Astrocyte of the spinal cord (primary cell): ENCODE measurements at regions not wholly inside any gene's neighbourhood (a gene's known extent, or its start where the extent isn't known, plus 50 kb on each side); places are given as distances from the start of the nearest gene placed in this dataset.

ENCODE experiments used
- DNase-seq: peaks from one replicate; pipeline ENCODE4 v3.0.0; 2011; ENCODE audit warnings: low read depth, low spot score
- H3K4me3 ChIP-seq: 2 replicates; pipeline ENCODE4 v1.5.1; 2011; ENCODE audit warnings: low read depth, mild to moderate bottlenecking, low read length, moderate library complexity
- in situ Hi-C: cut with HindIII; loops from 2 replicates; pipeline ENCODE4 v1.10.0; 2017; ENCODE audit warnings: low sequenced_read_pairs
- TF ChIP-seq, protein P1 (sequence below): IDR thresholded peaks from 2 replicates; pipeline ENCODE4 v1.5.1; 2012; ENCODE audit warnings: low read depth, mild to moderate bottlenecking, low read length, inconsistent platforms

DNA sequence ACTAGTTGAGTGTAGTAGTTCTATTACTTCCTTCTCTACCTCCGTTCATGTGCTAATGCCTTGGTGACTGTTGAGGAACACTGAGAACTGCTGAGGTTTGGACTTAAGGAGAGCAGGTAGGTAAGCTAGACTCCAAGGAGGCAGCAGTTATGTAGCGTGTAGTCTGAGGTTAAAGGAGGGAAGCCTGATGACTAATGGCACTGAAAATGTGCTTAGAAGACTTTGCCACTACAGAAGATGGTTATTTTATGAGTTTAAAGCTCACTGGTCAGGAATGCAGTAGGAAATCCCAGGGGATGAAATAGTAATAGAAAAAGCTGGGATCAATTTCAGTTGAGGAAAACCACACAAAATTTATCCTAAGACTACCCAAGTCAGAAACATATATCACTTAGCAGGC lies 1077.3 kb downstream of the RAPGEF2 start:
- peak; percentile 84 for DNase-seq
- TF ChIP-seq, protein P1, sequence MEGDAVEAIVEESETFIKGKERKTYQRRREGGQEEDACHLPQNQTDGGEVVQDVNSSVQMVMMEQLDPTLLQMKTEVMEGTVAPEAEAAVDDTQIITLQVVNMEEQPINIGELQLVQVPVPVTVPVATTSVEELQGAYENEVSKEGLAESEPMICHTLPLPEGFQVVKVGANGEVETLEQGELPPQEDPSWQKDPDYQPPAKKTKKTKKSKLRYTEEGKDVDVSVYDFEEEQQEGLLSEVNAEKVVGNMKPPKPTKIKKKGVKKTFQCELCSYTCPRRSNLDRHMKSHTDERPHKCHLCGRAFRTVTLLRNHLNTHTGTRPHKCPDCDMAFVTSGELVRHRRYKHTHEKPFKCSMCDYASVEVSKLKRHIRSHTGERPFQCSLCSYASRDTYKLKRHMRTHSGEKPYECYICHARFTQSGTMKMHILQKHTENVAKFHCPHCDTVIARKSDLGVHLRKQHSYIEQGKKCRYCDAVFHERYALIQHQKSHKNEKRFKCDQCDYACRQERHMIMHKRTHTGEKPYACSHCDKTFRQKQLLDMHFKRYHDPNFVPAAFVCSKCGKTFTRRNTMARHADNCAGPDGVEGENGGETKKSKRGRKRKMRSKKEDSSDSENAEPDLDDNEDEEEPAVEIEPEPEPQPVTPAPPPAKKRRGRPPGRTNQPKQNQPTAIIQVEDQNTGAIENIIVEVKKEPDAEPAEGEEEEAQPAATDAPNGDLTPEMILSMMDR, result no peak
- no peak overlapping the region for H3K4me3 ChIP-seq
- in situ Hi-C loops, result no loop called here

DNA sequence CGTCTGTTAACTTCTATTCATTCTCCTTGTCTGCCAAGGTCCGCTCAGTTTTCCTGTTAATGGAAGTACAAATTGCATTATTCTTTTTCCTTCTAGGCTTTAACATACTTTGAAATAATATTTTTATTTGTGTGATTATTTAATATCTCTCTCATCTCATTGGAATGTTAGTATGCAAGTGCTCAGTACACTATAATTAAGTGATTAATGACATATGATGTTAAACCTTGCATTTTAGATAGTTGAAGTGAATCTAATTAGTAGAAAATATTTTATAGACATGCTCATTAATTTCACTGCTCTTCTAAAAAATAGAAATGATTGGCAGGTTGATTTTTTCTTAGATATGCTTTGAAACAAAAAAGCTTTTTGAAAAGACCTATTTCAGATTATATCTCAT lies 1079.8 kb downstream of the RAPGEF2 start:
- H3K4me3 ChIP-seq, result no peak overlapping the region
- TF ChIP-seq, protein P1, result no peak
- DNase-seq, result no peak
- in situ Hi-C loops, result no loop called here

DNA sequence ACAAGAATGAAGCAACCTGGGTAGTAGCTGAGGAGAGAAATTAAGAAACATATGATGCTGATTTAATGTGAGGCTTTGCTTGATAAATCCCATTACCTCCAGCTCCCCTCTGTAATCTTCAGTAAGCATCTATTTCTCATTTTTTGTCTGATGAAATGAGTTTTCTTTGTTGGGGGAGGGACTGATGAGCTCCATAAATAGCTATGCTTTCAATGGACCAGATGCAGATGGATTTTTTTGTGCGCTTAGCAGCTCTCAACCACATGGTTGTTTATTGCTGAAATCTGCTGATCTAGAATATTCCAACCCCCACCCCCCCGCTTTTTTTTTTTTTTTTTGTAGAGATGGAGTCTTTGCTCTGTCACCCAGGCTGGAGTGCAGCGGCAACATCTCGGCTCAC lies 1082.0 kb downstream of the RAPGEF2 start:
- TF ChIP-seq, protein P1, result no peak
- no peak for DNase-seq
- no peak overlapping the region for H3K4me3 ChIP-seq
- in situ Hi-C loops, result no loop called here

DNA sequence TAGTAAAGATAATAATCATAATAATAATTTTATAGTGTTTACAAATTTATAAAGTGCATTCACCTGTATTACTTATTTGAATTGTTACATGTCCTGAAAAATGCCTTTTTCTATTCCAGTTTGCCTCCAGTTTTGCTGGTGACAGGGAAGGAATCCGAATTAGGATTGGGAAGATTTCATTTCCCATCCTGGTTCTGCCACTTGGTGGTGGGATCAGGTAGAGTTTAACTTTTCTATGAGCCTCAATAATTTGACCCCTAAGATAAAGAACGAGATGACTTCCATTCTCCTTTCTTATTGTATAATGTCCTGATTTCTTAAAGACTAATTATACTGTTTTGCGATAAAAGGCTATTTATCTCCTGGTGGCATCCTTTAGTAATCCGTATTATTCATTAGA lies 1090.9 kb downstream of the RAPGEF2 start:
- no peak overlapping the region for H3K4me3 ChIP-seq
- TF ChIP-seq, protein P1, result no peak
- in situ Hi-C loops, result no loop called here
- no peak for DNase-seq

DNA sequence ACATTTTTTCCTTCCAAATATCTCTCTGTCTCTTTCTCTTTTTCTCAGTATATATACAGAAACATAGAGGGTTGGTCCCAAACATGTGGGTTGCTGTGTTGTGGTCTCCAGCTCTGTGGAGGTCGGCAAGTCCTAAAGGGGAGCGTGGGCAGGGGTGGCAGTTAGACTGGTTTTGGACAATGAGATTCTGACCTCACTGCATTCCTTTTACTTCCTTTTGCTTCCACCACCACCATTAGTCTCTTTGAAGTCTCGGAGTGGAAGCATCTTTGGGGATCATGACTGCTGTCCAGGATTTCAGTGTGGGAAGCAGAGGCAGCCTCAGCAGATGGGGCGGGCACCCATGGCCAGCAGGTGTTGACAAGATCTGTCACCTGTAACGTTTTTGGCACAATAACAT lies 1091.8 kb downstream of the RAPGEF2 start:
- in situ Hi-C loops, result no loop called here
- H3K4me3 ChIP-seq, result no peak overlapping the region
- no peak for DNase-seq
- TF ChIP-seq, protein P1, result no peak

DNA sequence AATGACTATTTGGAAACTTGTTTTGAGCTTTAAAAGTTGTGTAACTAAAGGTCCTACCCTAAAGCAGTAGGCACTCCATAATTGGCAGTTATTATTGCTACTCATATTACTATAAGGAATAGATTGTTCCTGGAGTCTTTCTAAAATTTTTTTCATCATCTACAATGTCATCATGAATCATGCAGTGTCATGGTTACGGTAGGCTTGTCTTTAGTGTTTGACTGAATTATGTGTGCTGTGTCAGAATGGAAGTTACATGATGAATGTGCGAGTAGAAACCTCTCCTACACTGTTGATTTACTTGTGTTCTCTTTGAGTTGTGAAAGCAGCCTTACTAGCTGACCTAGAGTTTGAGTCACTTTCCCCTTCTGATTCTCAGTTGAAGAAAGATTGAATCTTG lies 1099.9 kb downstream of the RAPGEF2 start:
- TF ChIP-seq, protein P1, result no peak
- in situ Hi-C loops, result no loop called here
- H3K4me3 ChIP-seq, result no peak overlapping the region
- no peak for DNase-seq

DNA sequence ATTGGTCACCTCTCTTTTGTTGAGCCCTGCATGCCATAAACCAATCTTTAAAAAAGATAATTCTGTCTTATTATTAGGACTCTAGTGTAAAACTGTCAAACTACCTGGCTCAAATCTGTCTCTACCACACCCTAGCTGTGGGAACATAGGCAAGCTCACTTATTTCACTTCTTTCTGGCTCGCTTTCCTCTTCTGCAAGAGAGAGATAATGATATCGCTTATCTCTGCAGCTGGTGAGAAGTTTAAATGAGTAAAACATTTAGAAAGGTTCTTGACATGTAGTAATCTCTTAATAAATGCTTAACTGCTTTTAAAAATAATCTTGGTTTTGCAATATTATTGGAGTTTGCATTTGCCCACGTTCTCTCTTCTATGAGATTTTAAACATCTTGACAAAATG lies 1109.2 kb downstream of the RAPGEF2 start:
- in situ Hi-C loops, result no loop called here
- TF ChIP-seq, protein P1, result no peak
- DNase-seq, result no peak

More for the DNA sequence above, 1109.2 kb downstream of the RAPGEF2 start:
- no peak overlapping the region for H3K4me3 ChIP-seq
